NCI-H1694 (cell line): ENCODE measurements at regions not wholly inside any gene's neighbourhood (a gene's known extent, or its start where the extent isn't known, plus 50 kb on each side); places are given as distances from the start of the nearest gene placed in this dataset.
A peak's percentile ranks its signal among the peaks of the same experiment; 100 is the strongest.
"Not testable (repeated sequence)": the region's sequence is repeated elsewhere in the genome, so short reads cannot be mapped to it uniquely, and the experiment has no call there.

Experiments
- DNase-seq: peaks from one replicate; lab custom pipeline; 2025; lab: John Stamatoyannopoulos, UW

- no peak for DNase-seq
Measured at GRCh38 chr7:69395061-69395714, 203.1 kb upstream of the AUTS2 start.

- DNase-seq, result no peak
Measured at GRCh38 chr7:69398986-69399385, 199.3 kb upstream of the AUTS2 start.

GRCh38 chr7:69399401-69399800, 198.9 kb upstream of the AUTS2 start:
- DNase-seq, result no peak

GRCh38 chr7:69402696-69403095, 195.6 kb upstream of the AUTS2 start:
- DNase-seq, result peak; percentile 54

GRCh38 chr7:69403169-69403568, 195.1 kb upstream of the AUTS2 start:
- DNase-seq, result peak; percentile 44

- no peak for DNase-seq
Measured at GRCh38 chr7:69411018-69411417, 187.3 kb upstream of the AUTS2 start.

GRCh38 chr7:69411466-69411865, 186.8 kb upstream of the AUTS2 start:
- no peak for DNase-seq

- DNase-seq, result no peak
Measured at GRCh38 chr7:69412331-69413146, 185.7 kb upstream of the AUTS2 start.

- DNase-seq, result no peak
Measured at GRCh38 chr7:69414555-69414954, 183.7 kb upstream of the AUTS2 start.

- DNase-seq, result no peak
Measured at GRCh38 chr7:69418869-69419670, 179.2 kb upstream of the AUTS2 start.

GRCh38 chr7:69419934-69420333, 178.3 kb upstream of the AUTS2 start:
- DNase-seq, result no peak

GRCh38 chr7:69422574-69422985, 175.7 kb upstream of the AUTS2 start:
- DNase-seq, result no peak

- DNase-seq, result no peak
Measured at GRCh38 chr7:69426705-69427104, 171.6 kb upstream of the AUTS2 start.

GRCh38 chr7:69428089-69428488, 170.2 kb upstream of the AUTS2 start:
- no peak for DNase-seq

GRCh38 chr7:69429911-69430383, 168.3 kb upstream of the AUTS2 start:
- DNase-seq, result peak; percentile 76

- peak; percentile 67 for DNase-seq
Measured at GRCh38 chr7:69430384-69431021, 167.8 kb upstream of the AUTS2 start.

GRCh38 chr7:69431626-69432025, 166.6 kb upstream of the AUTS2 start:
- DNase-seq, result no peak

GRCh38 chr7:69432276-69432675, 166.0 kb upstream of the AUTS2 start:
- not testable (repeated sequence) for DNase-seq

- DNase-seq, result no peak
Measured at GRCh38 chr7:69433081-69433480, 165.2 kb upstream of the AUTS2 start.

- DNase-seq, result no peak
Measured at GRCh38 chr7:69434398-69434815, 163.9 kb upstream of the AUTS2 start.

GRCh38 chr7:69435711-69436110, 162.6 kb upstream of the AUTS2 start:
- no peak for DNase-seq

- DNase-seq, result no peak
Measured at GRCh38 chr7:69436946-69437345, 161.3 kb upstream of the AUTS2 start.
